WERI-Rb-1 (cell line): ENCODE measurements at regions not wholly inside any gene's neighbourhood (a gene's known extent, or its start where the extent isn't known, plus 50 kb on each side); places are given as distances from the start of the nearest gene placed in this dataset.

ENCODE experiments used
- DNase-seq: peaks from one replicate; pipeline ENCODE4 v3.0.0-alpha.2; 2020
- H3K27ac ChIP-seq: fragments of 250-450 bp; sonication (Bioruptor Pico); 2 replicates; pipeline ENCODE4 v1.5.1; 2020; ENCODE audit warnings: mild to moderate bottlenecking, moderate library complexity
- H3K27me3 ChIP-seq: fragments of 250-450 bp; sonication (Bioruptor Pico); 2 replicates; pipeline ENCODE4 v1.5.1; 2021; ENCODE audit warnings: mild to moderate bottlenecking, low read depth, moderate library complexity; ENCODE audit not compliant: insufficient read depth, severe bottlenecking
- H3K36me3 ChIP-seq: fragments of 250-450 bp; sonication (Bioruptor Pico); 2 replicates; pipeline ENCODE4 v1.5.1; 2020; ENCODE audit warnings: mild to moderate bottlenecking, moderate library complexity
- H3K4me3 ChIP-seq: 2 replicates; pipeline ENCODE4 v1.5.1; 2011; ENCODE audit warnings: low read depth, mild to moderate bottlenecking, control low read depth, low read length
- H3K9me3 ChIP-seq: fragments of 250-450 bp; sonication (Bioruptor Pico); 2 replicates; pipeline ENCODE4 v1.5.1; 2021; ENCODE audit warnings: mild to moderate bottlenecking, moderate library complexity; ENCODE audit not compliant: severe bottlenecking
- CTCF ChIP-seq: IDR thresholded peaks from 2 replicates; pipeline ENCODE4 v1.5.1; 2011; ENCODE audit warnings: low read depth, mild to moderate bottlenecking, control low read depth, inconsistent platforms, low read length

DNA sequence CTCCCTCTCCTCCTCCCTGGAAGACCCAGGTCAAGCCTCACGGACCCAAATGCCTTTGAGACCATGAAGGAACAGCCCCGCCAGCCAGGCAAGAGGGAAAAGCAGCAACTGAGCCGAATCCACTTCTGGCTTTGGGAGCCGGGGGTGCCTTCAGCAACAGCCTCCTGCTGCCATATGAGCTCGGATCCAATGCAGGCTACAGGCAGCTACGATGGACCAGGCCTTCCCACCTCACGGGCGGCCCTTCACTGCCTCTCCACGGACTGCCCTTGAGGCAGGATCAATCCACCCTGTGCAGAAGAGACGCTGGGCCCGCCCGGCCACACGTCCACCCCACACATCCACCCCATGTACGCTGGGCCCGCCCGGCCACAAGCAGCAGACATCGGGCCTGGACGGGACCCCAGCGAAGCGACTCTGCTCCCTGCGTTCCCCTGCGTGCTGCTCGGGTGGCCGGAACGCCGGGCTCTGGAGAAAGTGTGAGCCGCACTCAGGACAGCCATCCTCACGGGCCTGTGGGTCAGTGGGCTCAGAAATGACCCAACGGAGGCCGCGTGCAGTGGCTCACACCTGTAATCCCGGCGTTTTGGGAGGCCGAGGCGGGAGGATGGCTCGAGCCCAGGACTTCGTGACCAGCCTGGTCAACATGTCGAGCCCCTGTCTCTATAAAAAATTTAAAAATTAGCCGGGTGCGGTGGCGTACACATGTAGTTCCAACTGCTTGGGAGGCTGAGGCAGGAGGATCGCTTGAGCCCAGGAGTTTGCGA is 82.0 kb downstream of the FOXL3 start:
- H3K36me3 ChIP-seq: no peaks in the 10 kb centered on the region
- H3K4me3 ChIP-seq: no peak overlapping the region
- no peak overlapping the region for H3K27ac ChIP-seq
- H3K27me3 ChIP-seq: no peaks in the 10 kb centered on the region
- TF ChIP-seq CTCF: no peak
- no peak for DNase-seq
- no peaks in the 10 kb centered on the region for H3K9me3 ChIP-seq

GRCh38 chr7:372546-372931 is 82.6 kb downstream of the FOXL3 start:
- Histone ChIP-seq H3K27me3 (no peaks in the 10 kb centered on the region), H3K9me3 (no peaks in the 10 kb centered on the region), H3K4me3 (no peak overlapping the region), H3K36me3 (no peaks in the 10 kb centered on the region), H3K27ac (no peak overlapping the region)
- no peak for TF ChIP-seq CTCF
- DNase-seq: no peak

DNA sequence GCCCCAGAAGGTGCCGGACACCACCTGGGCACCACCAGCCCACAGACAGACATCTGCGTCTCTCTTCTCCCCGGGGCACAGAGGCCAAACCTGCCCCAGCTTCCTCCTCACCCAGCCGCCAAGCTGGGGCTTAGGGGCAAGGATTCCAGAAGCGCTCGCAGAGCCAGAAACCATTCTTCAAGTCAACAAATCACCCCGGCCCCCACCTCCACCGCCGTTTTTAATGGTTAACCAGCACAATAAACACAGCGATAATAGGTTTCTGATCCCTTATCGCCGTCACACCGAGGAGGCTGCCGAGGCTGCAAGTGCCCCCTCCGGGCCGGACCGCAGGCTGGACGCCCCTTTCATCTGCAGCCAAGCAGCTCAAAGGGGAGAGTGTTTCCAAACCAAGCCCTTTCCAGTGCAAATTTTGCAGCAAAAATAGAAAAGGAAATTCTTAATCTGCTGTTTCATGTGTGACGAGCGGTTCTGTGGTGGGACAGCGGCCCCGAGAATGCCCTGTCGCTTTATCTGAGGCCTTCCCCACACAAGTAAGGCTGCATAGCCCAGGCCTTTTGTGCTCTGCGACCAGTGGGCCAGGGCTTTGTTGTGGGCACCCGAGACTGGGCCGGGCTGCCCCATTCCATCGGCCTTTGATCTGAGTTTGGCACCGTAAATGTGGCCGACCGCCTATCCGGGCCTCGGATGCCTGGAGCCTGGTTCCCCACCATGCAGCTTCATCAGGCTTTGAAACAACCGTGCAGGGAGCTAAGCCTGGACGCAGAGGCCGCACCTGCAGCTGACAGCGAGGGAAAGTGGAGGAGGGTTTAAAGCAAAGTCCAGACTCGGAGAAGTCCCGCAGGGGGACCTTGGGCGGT is 83.2 kb downstream of the FOXL3 start:
- H3K9me3 ChIP-seq: no peaks in the 10 kb centered on the region
- H3K27me3 ChIP-seq: no peaks in the 10 kb centered on the region
- H3K4me3 ChIP-seq: no peak overlapping the region
- no peak overlapping the region for H3K27ac ChIP-seq
- H3K36me3 ChIP-seq: no peaks in the 10 kb centered on the region
- peak; percentile 23 for DNase-seq
- no peak for TF ChIP-seq CTCF

- DNase-seq: peak; percentile 7
- no peaks in the 10 kb centered on the region for H3K27me3 ChIP-seq
- H3K9me3 ChIP-seq: no peaks in the 10 kb centered on the region
- H3K27ac ChIP-seq: no peak overlapping the region
- no peak for TF ChIP-seq CTCF
- no peaks in the 10 kb centered on the region for H3K36me3 ChIP-seq
- H3K4me3 ChIP-seq: no peak overlapping the region
These were observed 84.1 kb downstream of the FOXL3 start for GRCh38 chr7:373818-374705.

GRCh38 chr7:374706-375311 is 84.8 kb downstream of the FOXL3 start:
- H3K4me3 ChIP-seq: no peak overlapping the region
- no peak overlapping the region for H3K27ac ChIP-seq
- no peaks in the 10 kb centered on the region for H3K27me3 ChIP-seq
- H3K9me3 ChIP-seq: no peaks in the 10 kb centered on the region
- H3K36me3 ChIP-seq: no peaks in the 10 kb centered on the region
- no peak for TF ChIP-seq CTCF
- DNase-seq: no peak
